HEK293T (cell line): ENCODE measurements at regions not wholly inside any gene's neighbourhood (a gene's known extent, or its start where the extent isn't known, plus 50 kb on each side); places are given as distances from the start of the nearest gene placed in this dataset.

ENCODE experiments used
- ARNT ChIP-seq: fragments of 450-650 bp; IDR thresholded peaks from 2 replicates; pipeline ENCODE4 v1.6.1; 2017; ENCODE audit warnings: mild to moderate bottlenecking
- BHLHE40 ChIP-seq: fragments of 450-650 bp; IDR thresholded peaks from 2 replicates; pipeline ENCODE4 v1.6.1; 2016; ENCODE audit warnings: mild to moderate bottlenecking, moderate library complexity, borderline replicate concordance
- CTBP1 ChIP-seq: fragments of 450-650 bp; IDR thresholded peaks from 2 replicates; pipeline ENCODE4 v1.6.1; 2016; ENCODE audit warnings: borderline replicate concordance
- HDGF ChIP-seq: fragments of 450-650 bp; IDR thresholded peaks from 2 replicates; pipeline ENCODE4 v1.6.1; 2017; ENCODE audit warnings: antibody characterized with exemption, borderline replicate concordance
- SP1 ChIP-seq: fragments of 450-650 bp; IDR thresholded peaks from 2 replicates; pipeline ENCODE4 v1.6.1; 2017
- SUZ12 ChIP-seq: fragments of 450-650 bp; IDR thresholded peaks from 2 replicates; pipeline ENCODE4 v1.6.1; 2016; ENCODE audit warnings: mild to moderate bottlenecking
- ZNF384 ChIP-seq: fragments of 450-650 bp; IDR thresholded peaks from 2 replicates; pipeline ENCODE4 v1.6.1; 2016
- TF ChIP-seq, protein P1 (sequence below): fragments of 450-650 bp; IDR thresholded peaks from 2 replicates; pipeline ENCODE4 v1.6.1; 2016

- TF ChIP-seq SUZ12, result no peak
- no peak for TF ChIP-seq CTBP1
- TF ChIP-seq, protein P1, sequence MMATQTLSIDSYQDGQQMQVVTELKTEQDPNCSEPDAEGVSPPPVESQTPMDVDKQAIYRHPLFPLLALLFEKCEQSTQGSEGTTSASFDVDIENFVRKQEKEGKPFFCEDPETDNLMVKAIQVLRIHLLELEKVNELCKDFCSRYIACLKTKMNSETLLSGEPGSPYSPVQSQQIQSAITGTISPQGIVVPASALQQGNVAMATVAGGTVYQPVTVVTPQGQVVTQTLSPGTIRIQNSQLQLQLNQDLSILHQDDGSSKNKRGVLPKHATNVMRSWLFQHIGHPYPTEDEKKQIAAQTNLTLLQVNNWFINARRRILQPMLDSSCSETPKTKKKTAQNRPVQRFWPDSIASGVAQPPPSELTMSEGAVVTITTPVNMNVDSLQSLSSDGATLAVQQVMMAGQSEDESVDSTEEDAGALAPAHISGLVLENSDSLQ, result no peak
- TF ChIP-seq ARNT, result no peak
- no peak for TF ChIP-seq HDGF
- TF ChIP-seq SP1, result no peak
- TF ChIP-seq BHLHE40, result no peak
- no peak for TF ChIP-seq ZNF384
These were observed 51.1 kb upstream of the RBM15 start for GRCh38 chr1:110288111-110288510.
